ENCODE measurements at regions not wholly inside any gene's neighbourhood (a gene's known extent, or its start where the extent isn't known, plus 50 kb on each side); places are given as distances from the start of the nearest gene placed in this dataset.

DNA sequence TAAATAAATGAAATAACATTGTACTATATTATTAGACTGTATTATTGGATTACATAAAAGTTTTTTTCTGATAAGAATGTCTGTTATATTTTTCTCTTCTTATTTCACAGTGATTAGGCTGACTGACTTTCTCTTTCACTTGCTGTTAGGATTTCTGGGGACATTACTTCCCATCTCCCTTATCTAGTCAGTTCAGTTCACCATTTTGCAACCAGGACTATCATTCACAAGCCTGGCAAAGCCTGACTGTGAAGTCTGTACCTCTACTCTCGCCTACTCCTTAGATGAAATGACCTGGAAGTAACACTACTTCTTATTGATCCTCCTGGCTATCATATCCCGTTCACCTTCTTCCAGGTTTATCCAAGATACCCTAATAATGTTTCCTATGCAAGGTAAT lies 676.6 kb downstream of the USP25 start:
- Histone ChIP-seq H3K27me3 (replicated peaks in 1 of 7) (no peaks in the 10 kb centered on the region), H3K36me3 (no peaks in the 10 kb centered on the region), H3K27ac (no peak overlapping the region), H3K4me3 (no peak overlapping the region), H3K9me3 (peaks cover 0 to 7% (median 4%) of the 10 kb centered on the region in 8 donors), H3K4me1 (no peaks in the 10 kb centered on the region)
- TF ChIP-seq POLR2A (IDR thresholded peaks at IDR 0.05) (no peak), POLR2AphosphoS5 (IDR thresholded peaks at IDR 0.05) (no peak)
- no peak for DNase-seq
- WGBS, 5 donors: 62 to 79% (median 66%) methylated on average over 2 of the region's 2 CpGs
- intact Hi-C loops (cut with DNase I; ENCODE audit: low total_unique reads): no loop called here

GRCh38 chr21:16407403-16408240 lies 677.8 kb downstream of the USP25 start:
- H3K9me3 ChIP-seq: peaks cover 0 to 7% (median 4%) of the 10 kb centered on the region in 8 donors
- H3K36me3 ChIP-seq: no peaks in the 10 kb centered on the region
- 86 to 98% (median 90%) methylated on average over 1 of the region's 1 CpG for WGBS, 5 donors
- intact Hi-C loops (cut with DNase I; ENCODE audit: low total_unique reads): no loop called here
- no peaks in the 10 kb centered on the region for H3K27me3 ChIP-seq (replicated peaks in 1 of 7)
- H3K27ac ChIP-seq: no peak overlapping the region
- TF ChIP-seq POLR2A (IDR thresholded peaks at IDR 0.05): no peak
- no peak for TF ChIP-seq POLR2AphosphoS5 (IDR thresholded peaks at IDR 0.05)
- TF ChIP-seq, protein P1, sequence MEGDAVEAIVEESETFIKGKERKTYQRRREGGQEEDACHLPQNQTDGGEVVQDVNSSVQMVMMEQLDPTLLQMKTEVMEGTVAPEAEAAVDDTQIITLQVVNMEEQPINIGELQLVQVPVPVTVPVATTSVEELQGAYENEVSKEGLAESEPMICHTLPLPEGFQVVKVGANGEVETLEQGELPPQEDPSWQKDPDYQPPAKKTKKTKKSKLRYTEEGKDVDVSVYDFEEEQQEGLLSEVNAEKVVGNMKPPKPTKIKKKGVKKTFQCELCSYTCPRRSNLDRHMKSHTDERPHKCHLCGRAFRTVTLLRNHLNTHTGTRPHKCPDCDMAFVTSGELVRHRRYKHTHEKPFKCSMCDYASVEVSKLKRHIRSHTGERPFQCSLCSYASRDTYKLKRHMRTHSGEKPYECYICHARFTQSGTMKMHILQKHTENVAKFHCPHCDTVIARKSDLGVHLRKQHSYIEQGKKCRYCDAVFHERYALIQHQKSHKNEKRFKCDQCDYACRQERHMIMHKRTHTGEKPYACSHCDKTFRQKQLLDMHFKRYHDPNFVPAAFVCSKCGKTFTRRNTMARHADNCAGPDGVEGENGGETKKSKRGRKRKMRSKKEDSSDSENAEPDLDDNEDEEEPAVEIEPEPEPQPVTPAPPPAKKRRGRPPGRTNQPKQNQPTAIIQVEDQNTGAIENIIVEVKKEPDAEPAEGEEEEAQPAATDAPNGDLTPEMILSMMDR (IDR thresholded peaks at IDR 0.05 in 8 of 11, conservative IDR thresholded peaks at IDR 0.05 in 3 of 11): no peak
- H3K4me3 ChIP-seq: no peak overlapping the region
- DNase-seq: no peak
- H3K4me1 ChIP-seq: no peaks in the 10 kb centered on the region

DNA sequence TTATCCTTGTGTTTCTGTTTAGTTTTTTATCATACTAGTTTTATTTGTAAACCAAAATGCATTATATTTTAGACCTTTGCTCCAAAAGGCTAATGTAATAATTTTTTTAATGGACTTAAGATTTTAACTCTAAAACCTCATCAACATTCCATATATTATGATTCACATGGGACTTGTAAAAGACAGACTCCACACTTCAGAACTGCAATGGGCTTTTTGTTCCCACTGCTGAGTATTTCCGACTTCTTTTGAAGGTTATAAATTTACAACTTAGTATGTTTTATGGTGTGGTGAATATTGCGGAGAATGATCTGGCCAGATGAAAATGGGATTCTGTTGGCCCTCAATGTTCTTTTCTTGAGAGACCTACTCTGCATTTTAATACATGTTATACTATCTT lies 678.5 kb downstream of the USP25 start:
- intact Hi-C loops (cut with DNase I; ENCODE audit: low total_unique reads): no loop called here
- WGBS, 5 donors: 93 to 99% (median 96%) methylated on average over 2 of the region's 2 CpGs
- Histone ChIP-seq H3K27ac (no peak overlapping the region), H3K4me3 (no peak overlapping the region), H3K9me3 (peaks cover 0 to 7% (median 4%) of the 10 kb centered on the region in 8 donors), H3K36me3 (no peaks in the 10 kb centered on the region), H3K4me1 (no peaks in the 10 kb centered on the region), H3K27me3 (replicated peaks in 1 of 7) (no peaks in the 10 kb centered on the region)
- no peak for DNase-seq
- no peak for TF ChIP-seq POLR2A (IDR thresholded peaks at IDR 0.05)
- TF ChIP-seq, protein P1 (IDR thresholded peaks at IDR 0.05 in 8 of 11, conservative IDR thresholded peaks at IDR 0.05 in 3 of 11): no peak
- no peak for TF ChIP-seq POLR2AphosphoS5 (IDR thresholded peaks at IDR 0.05)

GRCh38 chr21:16409352-16409751 lies 679.6 kb downstream of the USP25 start:
- H3K27ac ChIP-seq: no peak overlapping the region
- no peaks in the 10 kb centered on the region for H3K27me3 ChIP-seq (replicated peaks in 1 of 7)
- H3K4me1 ChIP-seq: no peaks in the 10 kb centered on the region
- peaks cover 0 to 7% (median 2%) of the 10 kb centered on the region in 8 donors for H3K9me3 ChIP-seq
- no peak for DNase-seq
- WGBS, 5 donors: 81 to 93% (median 86%) methylated on average over 2 of the region's 2 CpGs
- no peak overlapping the region for H3K4me3 ChIP-seq
- H3K36me3 ChIP-seq: no peaks in the 10 kb centered on the region
- intact Hi-C loops (cut with DNase I; ENCODE audit: low total_unique reads): no loop called here
- TF ChIP-seq POLR2A (IDR thresholded peaks at IDR 0.05): no peak
- TF ChIP-seq, protein P1 (IDR thresholded peaks at IDR 0.05 in 8 of 11, conservative IDR thresholded peaks at IDR 0.05 in 3 of 11): no peak
- TF ChIP-seq POLR2AphosphoS5 (IDR thresholded peaks at IDR 0.05): no peak

Measured in spleen (tissue), 11 donors.